Astrocyte (in vitro differentiated cells and primary cell): ENCODE measurements at regions not wholly inside any gene's neighbourhood (a gene's known extent, or its start where the extent isn't known, plus 50 kb on each side); places are given as distances from the start of the nearest gene placed in this dataset.

Experiments
- DNase-seq: peaks from one replicate; pipeline ENCODE4 v3.0.0-alpha.2; 2010; ENCODE audit warnings: low read depth
- FAIRE-seq: peaks from 2 replicates; lab custom pipeline; 2011; peaks lifted over from hg19 to GRCh38; lab: Jason Lieb, UNC
- H2AFZ ChIP-seq: 2 replicates; pipeline ENCODE4 v1.6.0; 2012; ENCODE audit warnings: low read depth, low read length, inconsistent platforms
- H3K27ac ChIP-seq: 2 replicates; pipeline ENCODE4 v1.5.1; 2011; ENCODE audit warnings: low read depth, low read length, inconsistent platforms
- H3K27me3 ChIP-seq: 2 replicates; pipeline ENCODE4 v1.6.0; 2011; ENCODE audit warnings: low read length, inconsistent platforms; ENCODE audit not compliant: insufficient read depth
- H3K36me3 ChIP-seq: 2 replicates; pipeline ENCODE4 v1.5.1; 2011; ENCODE audit warnings: low read length, inconsistent platforms; ENCODE audit not compliant: insufficient read depth
- H3K4me1 ChIP-seq: 2 replicates; pipeline ENCODE4 v1.5.1; 2011; ENCODE audit warnings: low read length, inconsistent platforms; ENCODE audit not compliant: insufficient read depth
- H3K4me2 ChIP-seq: 2 replicates; pipeline ENCODE4 v1.6.0; 2012; ENCODE audit warnings: low read length, inconsistent platforms
- H3K4me3 ChIP-seq: 2 replicates; pipeline ENCODE4 v1.5.1; 2011; ENCODE audit warnings: low read depth, mild to moderate bottlenecking, low read length, inconsistent platforms; ENCODE audit not compliant: insufficient read depth
- H3K79me2 ChIP-seq: 2 replicates; pipeline ENCODE4 v1.6.0; 2012; ENCODE audit warnings: mild to moderate bottlenecking, low read length, inconsistent platforms; ENCODE audit not compliant: insufficient read depth
- H3K9ac ChIP-seq: 2 replicates; pipeline ENCODE4 v1.6.0; 2012; ENCODE audit warnings: mild to moderate bottlenecking, low read length, inconsistent platforms
- H3K9me3 ChIP-seq: 2 replicates; pipeline ENCODE4 v1.5.1; 2012; ENCODE audit warnings: low read depth, mild to moderate bottlenecking, low read length, inconsistent platforms; ENCODE audit not compliant: insufficient read depth
- H4K20me1 ChIP-seq: 2 replicates; pipeline ENCODE4 v1.6.0; 2012; ENCODE audit warnings: low read length, inconsistent platforms; ENCODE audit not compliant: insufficient read depth
- H3K27ac Mint-ChIP-seq: one replicate; pipeline ENCODE4 v1.8.0; 2021; ENCODE audit warnings: mild to moderate bottlenecking, mixed read lengths; ENCODE audit not compliant: unreplicated experiment
- H3K27me3 Mint-ChIP-seq: one replicate; pipeline ENCODE4 v1.8.0; 2021; ENCODE audit warnings: low read depth, mixed read lengths; ENCODE audit not compliant: unreplicated experiment
- H3K36me3 Mint-ChIP-seq: one replicate; pipeline ENCODE4 v1.8.0; 2021; ENCODE audit warnings: low read depth, mixed read lengths; ENCODE audit not compliant: unreplicated experiment
- H3K4me1 Mint-ChIP-seq: one replicate; pipeline ENCODE4 v1.8.0; 2021; ENCODE audit warnings: low read depth, mixed read lengths; ENCODE audit not compliant: unreplicated experiment
- H3K4me3 Mint-ChIP-seq: one replicate; pipeline ENCODE4 v1.8.0; 2021; ENCODE audit warnings: mild to moderate bottlenecking, moderate library complexity, mixed read lengths; ENCODE audit not compliant: unreplicated experiment
- H3K9me3 Mint-ChIP-seq: one replicate; pipeline ENCODE4 v1.8.0; 2021; ENCODE audit warnings: mild to moderate bottlenecking, mixed read lengths; ENCODE audit not compliant: unreplicated experiment
- EZH2 ChIP-seq: IDR thresholded peaks from 2 replicates; pipeline ENCODE4 v1.6.1; 2012; ENCODE audit warnings: mild to moderate bottlenecking, low read length, inconsistent platforms; ENCODE audit not compliant: insufficient read depth
- TF ChIP-seq, protein P1 (sequence below): IDR thresholded peaks from 2 replicates; pipeline ENCODE4 v1.5.1; 2011; ENCODE audit warnings: low read depth, mild to moderate bottlenecking, inconsistent platforms, low read length, moderate library complexity; ENCODE audit not compliant: insufficient read depth

DNA sequence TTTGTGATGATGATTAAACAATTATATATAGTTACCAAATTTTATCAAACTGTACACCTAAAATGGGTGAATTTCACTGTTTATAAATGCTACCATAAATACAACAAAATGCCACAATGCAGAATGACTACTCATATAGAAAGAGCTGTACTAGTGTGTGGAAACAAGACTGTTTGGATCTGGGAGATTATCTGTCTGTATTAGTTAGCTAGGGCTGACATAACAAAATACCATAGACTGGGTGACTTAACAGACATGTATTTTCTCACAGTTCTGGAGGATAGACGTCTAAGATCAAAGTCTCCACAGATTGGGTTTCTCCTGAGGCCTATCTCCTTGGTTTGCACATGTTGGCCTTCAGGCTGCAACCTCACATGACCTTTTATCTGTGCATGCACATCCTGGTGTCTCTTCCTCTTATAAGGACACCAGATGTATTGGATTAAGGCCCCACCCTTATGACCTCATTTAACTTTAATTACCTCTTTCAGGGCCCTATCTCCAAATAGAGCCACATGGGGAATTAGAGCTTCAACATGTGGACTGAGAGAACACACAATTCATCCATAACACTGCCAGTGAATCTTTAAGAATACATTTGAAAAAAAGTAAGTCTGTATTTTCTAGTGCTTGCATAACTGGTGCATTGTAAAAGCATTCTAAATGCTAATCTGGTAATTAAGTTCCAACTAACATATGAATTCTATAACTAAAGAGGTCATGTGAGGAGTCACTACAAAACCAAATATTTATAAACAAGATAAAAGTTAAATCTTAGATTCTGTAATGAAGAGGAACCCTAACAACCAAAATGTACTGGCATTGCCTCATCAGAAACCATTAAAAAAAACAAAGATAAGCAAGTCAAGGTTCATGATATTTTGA, 699.6 kb downstream of the NYAP2 start:
- no peak for FAIRE-seq
- no peaks in the 10 kb centered on the region for H3K36me3 Mint-ChIP-seq
- H3K27ac Mint-ChIP-seq = no peak overlapping the region

DNA sequence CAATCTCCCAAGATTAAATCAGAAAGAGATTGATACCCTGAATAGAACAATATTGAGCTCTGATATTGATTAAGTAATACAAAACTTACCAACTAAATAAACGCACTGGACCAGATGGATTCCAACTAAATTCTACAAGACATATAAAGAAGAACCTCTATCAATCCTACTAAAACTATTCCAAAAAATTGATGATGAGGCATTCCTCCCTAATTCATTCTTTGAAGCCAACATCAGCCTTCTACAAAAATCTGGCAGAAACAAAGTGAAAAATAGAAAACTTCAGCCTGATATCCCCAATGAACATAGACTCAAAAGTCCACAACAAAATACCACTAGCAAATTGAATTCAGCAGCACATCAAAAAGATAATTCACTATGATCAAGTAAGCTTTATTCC, 695.5 kb downstream of the NYAP2 start:
- Mint-ChIP-seq H3K4me3 (no peak overlapping the region), H3K27ac (no peak overlapping the region), H3K4me1 (no peaks in the 10 kb centered on the region), H3K36me3 (no peaks in the 10 kb centered on the region), H3K27me3 (no peaks in the 10 kb centered on the region), H3K9me3 (peaks cover 11% of the 10 kb centered on the region)
- Histone ChIP-seq H3K79me2 (no peaks in the 10 kb centered on the region), H3K9ac (no peak overlapping the region), H3K4me1 (no peaks in the 10 kb centered on the region), H3K4me2 (no peak overlapping the region), H4K20me1 (no peaks in the 10 kb centered on the region), H2AFZ (no peak overlapping the region), H3K27me3 (no peaks in the 10 kb centered on the region), H3K4me3 (no peak overlapping the region), H3K27ac (no peak overlapping the region), H3K9me3 (no peaks in the 10 kb centered on the region), H3K36me3 (no peaks in the 10 kb centered on the region)
- no peak for FAIRE-seq
- no peak for DNase-seq
- no peak for TF ChIP-seq EZH2
- TF ChIP-seq, protein P1, sequence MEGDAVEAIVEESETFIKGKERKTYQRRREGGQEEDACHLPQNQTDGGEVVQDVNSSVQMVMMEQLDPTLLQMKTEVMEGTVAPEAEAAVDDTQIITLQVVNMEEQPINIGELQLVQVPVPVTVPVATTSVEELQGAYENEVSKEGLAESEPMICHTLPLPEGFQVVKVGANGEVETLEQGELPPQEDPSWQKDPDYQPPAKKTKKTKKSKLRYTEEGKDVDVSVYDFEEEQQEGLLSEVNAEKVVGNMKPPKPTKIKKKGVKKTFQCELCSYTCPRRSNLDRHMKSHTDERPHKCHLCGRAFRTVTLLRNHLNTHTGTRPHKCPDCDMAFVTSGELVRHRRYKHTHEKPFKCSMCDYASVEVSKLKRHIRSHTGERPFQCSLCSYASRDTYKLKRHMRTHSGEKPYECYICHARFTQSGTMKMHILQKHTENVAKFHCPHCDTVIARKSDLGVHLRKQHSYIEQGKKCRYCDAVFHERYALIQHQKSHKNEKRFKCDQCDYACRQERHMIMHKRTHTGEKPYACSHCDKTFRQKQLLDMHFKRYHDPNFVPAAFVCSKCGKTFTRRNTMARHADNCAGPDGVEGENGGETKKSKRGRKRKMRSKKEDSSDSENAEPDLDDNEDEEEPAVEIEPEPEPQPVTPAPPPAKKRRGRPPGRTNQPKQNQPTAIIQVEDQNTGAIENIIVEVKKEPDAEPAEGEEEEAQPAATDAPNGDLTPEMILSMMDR = no peak

More for the DNA sequence above, 699.6 kb downstream of the NYAP2 start:
- H3K27me3 ChIP-seq = no peaks in the 10 kb centered on the region
- no peak overlapping the region for H3K4me2 ChIP-seq
- H3K27ac ChIP-seq = no peak overlapping the region
- no peak for DNase-seq
- no peaks in the 10 kb centered on the region for H3K79me2 ChIP-seq
- H3K4me3 ChIP-seq = no peak overlapping the region
- no peak overlapping the region for H2AFZ ChIP-seq
- Mint-ChIP-seq H3K9me3 (peaks cover 3% of the 10 kb centered on the region), H3K4me1 (no peaks in the 10 kb centered on the region), H3K4me3 (no peak overlapping the region), H3K27me3 (no peaks in the 10 kb centered on the region)
- H3K9me3 ChIP-seq = no peaks in the 10 kb centered on the region
- H3K36me3 ChIP-seq = no peaks in the 10 kb centered on the region
- no peaks in the 10 kb centered on the region for H3K4me1 ChIP-seq
- TF ChIP-seq, protein P1 = no peak
- no peak for TF ChIP-seq EZH2
- H3K9ac ChIP-seq = no peak overlapping the region
- no peaks in the 10 kb centered on the region for H4K20me1 ChIP-seq

DNA sequence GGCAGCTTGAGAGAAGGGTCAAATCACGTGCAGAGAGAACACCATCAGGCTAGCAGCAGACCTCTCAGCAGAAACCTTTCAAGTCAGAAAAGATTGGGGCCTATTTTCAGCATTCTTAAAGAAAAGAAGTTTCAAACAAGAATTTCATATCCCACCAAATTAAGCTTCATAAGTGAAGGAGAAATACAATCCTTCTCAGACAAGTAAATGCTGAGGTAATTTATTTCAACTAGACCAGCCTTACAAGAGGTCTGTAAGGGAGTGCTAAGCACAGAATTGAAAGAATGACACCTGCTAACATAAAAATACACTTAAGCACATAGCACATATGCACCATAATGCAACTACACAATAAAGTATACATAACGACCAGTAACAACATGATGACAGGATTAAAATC, 693.9 kb downstream of the NYAP2 start:
- Mint-ChIP-seq H3K36me3 (no peaks in the 10 kb centered on the region), H3K27ac (no peak overlapping the region), H3K4me3 (no peak overlapping the region), H3K4me1 (no peaks in the 10 kb centered on the region), H3K27me3 (no peaks in the 10 kb centered on the region), H3K9me3 (peaks cover 11% of the 10 kb centered on the region)
- no peak for FAIRE-seq
- no peaks in the 10 kb centered on the region for H3K36me3 ChIP-seq
- no peak overlapping the region for H3K9ac ChIP-seq
- no peak overlapping the region for H3K27ac ChIP-seq
- no peak for DNase-seq
- no peak overlapping the region for H3K4me3 ChIP-seq
- H3K27me3 ChIP-seq = no peaks in the 10 kb centered on the region
- H3K9me3 ChIP-seq = no peaks in the 10 kb centered on the region
- H3K4me2 ChIP-seq = no peak overlapping the region
- TF ChIP-seq, protein P1 = no peak
- no peak for TF ChIP-seq EZH2
- H4K20me1 ChIP-seq = no peaks in the 10 kb centered on the region
- H3K4me1 ChIP-seq = no peaks in the 10 kb centered on the region
- no peaks in the 10 kb centered on the region for H3K79me2 ChIP-seq
- H2AFZ ChIP-seq = no peak overlapping the region
